Astrocyte of the cerebellum (primary cell): ENCODE measurements at regions not wholly inside any gene's neighbourhood (a gene's known extent, or its start where the extent isn't known, plus 50 kb on each side); places are given as distances from the start of the nearest gene placed in this dataset.

Experiments used
- DNase-seq: peaks from one replicate; pipeline ENCODE4 v3.0.0-alpha.2; 2011; ENCODE audit warnings: low read depth
- H3K4me3 ChIP-seq: 2 replicates; pipeline ENCODE4 v1.5.1; 2011; ENCODE audit warnings: mild to moderate bottlenecking, low read depth, low read length, moderate library complexity
- CTCF ChIP-seq: IDR thresholded peaks from 2 replicates; pipeline ENCODE4 v1.5.1; 2012; ENCODE audit warnings: low read length, low read depth, moderate library complexity, mild to moderate bottlenecking; ENCODE audit errors: missing control alignments
- in situ Hi-C: cut with HindIII; loops from 2 replicates; pipeline ENCODE4 v1.10.0; 2017; ENCODE audit warnings: low sequenced_read_pairs

DNA sequence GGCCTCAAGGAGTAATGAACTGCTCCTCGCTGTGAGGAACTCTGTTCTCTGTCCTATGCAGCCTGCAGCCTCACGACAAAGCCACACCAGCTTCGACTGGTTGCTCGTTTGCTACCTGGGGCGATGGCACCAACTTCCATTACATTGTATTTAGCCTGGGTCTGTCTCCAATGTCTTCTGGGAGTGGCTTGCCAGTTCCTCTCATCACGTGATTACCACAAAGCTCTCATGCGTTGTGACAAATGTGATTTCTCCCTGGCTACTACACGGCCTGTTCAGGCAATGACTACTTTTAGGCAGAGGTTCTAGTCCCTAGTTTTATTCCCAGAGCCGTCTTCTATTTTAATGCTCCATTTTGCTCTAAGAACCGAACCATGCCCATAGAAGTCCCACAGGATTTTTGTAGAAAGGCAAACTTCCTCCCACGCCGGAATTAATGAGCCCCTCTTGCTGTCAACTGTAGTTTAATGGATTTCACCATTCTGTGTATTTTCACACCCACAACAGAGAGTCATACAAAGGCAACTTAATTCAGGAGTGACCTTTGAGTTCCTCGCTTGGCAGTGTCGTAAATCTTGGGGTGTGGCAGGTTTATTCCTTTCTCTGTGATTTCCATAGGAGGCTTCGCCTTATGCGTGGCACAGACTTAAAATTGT lies 351.9 kb downstream of the EFNB2 start:
- H3K4me3 ChIP-seq: no peak overlapping the region
- in situ Hi-C loops: no loop called here
- no peak for DNase-seq
- TF ChIP-seq CTCF: no peak

- in situ Hi-C loops: no loop called here
- DNase-seq: peak; percentile 82
- H3K4me3 ChIP-seq: no peak overlapping the region
- no peak for TF ChIP-seq CTCF
These were observed 353.1 kb downstream of the EFNB2 start for GRCh38 chr13:106182404-106182803.

DNA sequence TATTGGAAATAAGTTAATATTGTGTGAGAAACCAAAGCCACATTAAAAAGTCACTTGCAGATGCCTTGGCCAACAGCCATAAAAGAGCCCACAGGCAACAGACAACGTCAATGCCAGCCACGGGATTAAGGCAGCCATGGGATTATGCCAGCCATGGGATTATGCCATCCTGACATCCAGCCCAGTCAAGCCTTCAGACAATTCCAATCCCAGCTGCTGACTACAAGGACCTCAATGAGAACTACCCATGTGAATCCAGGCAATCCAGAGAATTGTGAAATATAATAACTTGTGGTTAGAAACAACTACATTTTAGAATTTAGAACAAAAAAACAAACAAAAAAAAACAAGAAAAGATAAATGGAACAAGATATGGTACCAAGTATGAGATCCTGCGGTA lies 356.6 kb downstream of the EFNB2 start:
- in situ Hi-C loops: no loop called here
- no peak for TF ChIP-seq CTCF

DNA sequence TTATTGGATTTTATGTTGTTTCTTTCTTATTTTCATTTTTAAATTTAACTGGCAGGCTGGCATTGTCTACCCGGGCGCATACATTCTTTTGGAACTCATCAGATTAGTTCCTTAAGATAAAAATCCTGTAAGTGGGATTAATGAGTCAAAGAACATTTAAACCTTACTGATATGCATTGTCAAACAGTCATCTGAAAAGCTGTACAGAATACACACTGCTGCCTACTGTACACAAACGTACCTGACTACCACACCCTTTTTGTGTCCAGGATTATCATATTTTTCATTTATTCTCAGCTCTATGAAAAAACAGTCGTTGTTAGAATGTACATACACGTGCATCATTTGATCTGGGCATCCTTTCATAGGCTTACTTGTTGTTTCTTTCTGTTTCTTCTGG lies 358.3 kb downstream of the EFNB2 start:
- no peak overlapping the region for H3K4me3 ChIP-seq
- no peak for TF ChIP-seq CTCF
- no peak for DNase-seq
- in situ Hi-C loops: no loop called here

More for the DNA sequence above, 356.6 kb downstream of the EFNB2 start:
- H3K4me3 ChIP-seq: no peak overlapping the region
- DNase-seq: no peak

DNA sequence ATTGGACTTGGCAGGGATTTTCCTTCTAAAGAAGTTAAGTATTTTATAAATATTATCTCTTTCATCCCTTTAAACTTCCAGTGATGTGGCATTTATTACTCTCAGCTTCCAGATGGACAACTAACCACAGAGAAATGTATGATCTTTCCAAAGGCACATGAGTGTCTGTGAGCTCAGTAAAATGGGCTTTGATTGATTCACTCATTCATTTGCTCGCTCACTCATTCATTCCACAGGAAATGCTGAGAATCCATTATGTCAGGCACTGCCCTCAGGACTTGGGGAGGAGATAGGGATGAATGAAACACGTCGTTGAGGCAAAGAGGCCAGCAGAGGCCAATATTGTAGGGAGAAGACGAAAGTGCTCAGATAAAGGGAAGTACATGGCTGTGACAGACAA lies 359.3 kb downstream of the EFNB2 start:
- no peak for TF ChIP-seq CTCF
- H3K4me3 ChIP-seq: no peak overlapping the region
- in situ Hi-C loops: no loop called here
- no peak for DNase-seq

- no peak for TF ChIP-seq CTCF
- DNase-seq: no peak
- H3K4me3 ChIP-seq: no peak overlapping the region
- in situ Hi-C loops: no loop called here
These were observed 361.4 kb downstream of the EFNB2 start for GRCh38 chr13:106173891-106174610.
